SU-DHL-6 (cell line): ENCODE measurements at regions not wholly inside any gene's neighbourhood (a gene's known extent, or its start where the extent isn't known, plus 50 kb on each side); places are given as distances from the start of the nearest gene placed in this dataset.

Source experiments
- H2AFZ ChIP-seq: fragments of 200-600 bp; sonication (generic); 2 replicates; pipeline ENCODE4 v1.6.1; 2014; ENCODE audit warnings: low read depth, mild to moderate bottlenecking, moderate library complexity, mixed read lengths, antibody characterized with exemption, low read length; ENCODE audit not compliant: severe bottlenecking
- H3F3A ChIP-seq: fragments of 200-600 bp; shearing (Covaris generic); 2 replicates; pipeline ENCODE4 v1.6.0; 2016; ENCODE audit warnings: antibody characterized with exemption, mild to moderate bottlenecking; ENCODE audit not compliant: insufficient read depth
- H3K27ac ChIP-seq: fragments of 200-600 bp; sonication (generic); 2 replicates; pipeline ENCODE4 v1.5.1; 2016; ENCODE audit warnings: low read depth, mild to moderate bottlenecking, low read length, moderate library complexity, mixed read lengths
- H3K27me3 ChIP-seq: fragments of 200-600 bp; sonication (generic), shearing (Covaris generic); 2 replicates; pipeline ENCODE4 v1.6.0; 2014; ENCODE audit warnings: mild to moderate bottlenecking, low read length
- H3K36me3 ChIP-seq: fragments of 200-600 bp; sonication (generic); 2 replicates; pipeline ENCODE4 v1.6.1; 2014; ENCODE audit warnings: mild to moderate bottlenecking, low read length, mixed read lengths
- H3K4me2 ChIP-seq: fragments of 300-600, 200-600 bp; shearing (Covaris generic), sonication (generic); 2 replicates; pipeline ENCODE4 v1.6.0; 2014; ENCODE audit warnings: low read length, low read depth, mild to moderate bottlenecking; ENCODE audit not compliant: poor library complexity, severe bottlenecking
- H3K4me3 ChIP-seq: fragments of 200-600 bp; sonication (generic); 2 replicates; pipeline ENCODE4 v1.5.1; 2014; ENCODE audit warnings: antibody characterized with exemption, low read length, mild to moderate bottlenecking, mixed read lengths; ENCODE audit not compliant: insufficient read depth, poor library complexity, severe bottlenecking
- H3K79me2 ChIP-seq: fragments of 200-600 bp; sonication (generic); 2 replicates; pipeline ENCODE4 v1.6.1; 2014; ENCODE audit warnings: mild to moderate bottlenecking, low read length, moderate library complexity; ENCODE audit not compliant: insufficient read depth
- H3K9ac ChIP-seq: fragments of 200-600 bp; sonication (generic); 2 replicates; pipeline ENCODE4 v1.7.0; 2014; ENCODE audit warnings: mild to moderate bottlenecking, low read length
- H3K9me2 ChIP-seq: fragments of 200-600 bp; sonication (generic); replicated peaks from 2 replicates; pipeline ENCODE4 v1.6.1; 2014; ENCODE audit warnings: low read length; ENCODE audit not compliant: insufficient read depth
- H3K9me3 ChIP-seq: fragments of 200-600 bp; sonication (generic); 2 replicates; pipeline ENCODE4 v1.6.1; 2014; ENCODE audit warnings: low read length, mixed read lengths; ENCODE audit not compliant: insufficient read depth
- H4K20me1 ChIP-seq: fragments of 200-600 bp; sonication (generic); 2 replicates; pipeline ENCODE4 v1.6.1; 2014; ENCODE audit warnings: low read depth, mild to moderate bottlenecking, antibody characterized with exemption, low read length, moderate library complexity, mixed read lengths
- EZH2phosphoT487 ChIP-seq: fragments of 200-600 bp; sonication (generic), shearing (Covaris generic); conservative IDR thresholded peaks from 2 replicates; pipeline ENCODE4 v1.6.1; 2018; ENCODE audit warnings: mild to moderate bottlenecking, antibody characterized with exemption, low read length, moderate library complexity, mixed read lengths
- TF ChIP-seq, protein P1 (sequence below): fragments of 200-600 bp; sonication (generic); IDR thresholded peaks from one replicate; pipeline ENCODE4 v1.5.1; 2017; ENCODE audit warnings: antibody characterized with exemption, mild to moderate bottlenecking, low read length, moderate library complexity; ENCODE audit not compliant: insufficient read depth, poor library complexity, severe bottlenecking

DNA sequence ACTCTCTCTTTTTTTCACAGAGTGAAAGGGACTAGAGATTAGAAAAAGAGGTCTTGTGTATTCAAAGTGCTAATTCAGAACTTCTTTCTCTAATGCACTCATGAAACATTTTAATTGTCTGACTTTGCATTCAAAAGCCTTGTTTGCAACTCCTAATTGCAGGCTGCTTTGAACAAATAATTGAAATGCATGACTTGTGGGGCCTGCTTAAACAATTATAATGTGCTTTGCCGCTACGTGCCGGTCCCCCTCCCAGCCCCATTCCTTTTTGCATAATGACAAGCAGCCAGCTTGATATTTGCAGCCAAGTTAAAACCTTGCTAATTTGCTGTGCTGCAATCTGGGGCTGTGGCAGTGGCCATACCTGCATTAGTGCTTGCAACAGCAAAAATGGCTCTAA lies 114.5 kb downstream of the FOXB1 start:
- Histone ChIP-seq H3K9me2 (no peaks in the 10 kb centered on the region), H3K4me3 (no peak overlapping the region), H3K9ac (no peak overlapping the region), H4K20me1 (no peaks in the 10 kb centered on the region), H3F3A (no peaks in the 10 kb centered on the region), H3K27me3 (no peaks in the 10 kb centered on the region), H3K9me3 (no peaks in the 10 kb centered on the region), H3K79me2 (no peaks in the 10 kb centered on the region), H3K36me3 (no peaks in the 10 kb centered on the region), H2AFZ (no peak overlapping the region), H3K27ac (no peak overlapping the region), H3K4me2 (no peak overlapping the region)
- no peak for TF ChIP-seq EZH2phosphoT487
- TF ChIP-seq, protein P1, sequence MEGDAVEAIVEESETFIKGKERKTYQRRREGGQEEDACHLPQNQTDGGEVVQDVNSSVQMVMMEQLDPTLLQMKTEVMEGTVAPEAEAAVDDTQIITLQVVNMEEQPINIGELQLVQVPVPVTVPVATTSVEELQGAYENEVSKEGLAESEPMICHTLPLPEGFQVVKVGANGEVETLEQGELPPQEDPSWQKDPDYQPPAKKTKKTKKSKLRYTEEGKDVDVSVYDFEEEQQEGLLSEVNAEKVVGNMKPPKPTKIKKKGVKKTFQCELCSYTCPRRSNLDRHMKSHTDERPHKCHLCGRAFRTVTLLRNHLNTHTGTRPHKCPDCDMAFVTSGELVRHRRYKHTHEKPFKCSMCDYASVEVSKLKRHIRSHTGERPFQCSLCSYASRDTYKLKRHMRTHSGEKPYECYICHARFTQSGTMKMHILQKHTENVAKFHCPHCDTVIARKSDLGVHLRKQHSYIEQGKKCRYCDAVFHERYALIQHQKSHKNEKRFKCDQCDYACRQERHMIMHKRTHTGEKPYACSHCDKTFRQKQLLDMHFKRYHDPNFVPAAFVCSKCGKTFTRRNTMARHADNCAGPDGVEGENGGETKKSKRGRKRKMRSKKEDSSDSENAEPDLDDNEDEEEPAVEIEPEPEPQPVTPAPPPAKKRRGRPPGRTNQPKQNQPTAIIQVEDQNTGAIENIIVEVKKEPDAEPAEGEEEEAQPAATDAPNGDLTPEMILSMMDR: no peak

DNA sequence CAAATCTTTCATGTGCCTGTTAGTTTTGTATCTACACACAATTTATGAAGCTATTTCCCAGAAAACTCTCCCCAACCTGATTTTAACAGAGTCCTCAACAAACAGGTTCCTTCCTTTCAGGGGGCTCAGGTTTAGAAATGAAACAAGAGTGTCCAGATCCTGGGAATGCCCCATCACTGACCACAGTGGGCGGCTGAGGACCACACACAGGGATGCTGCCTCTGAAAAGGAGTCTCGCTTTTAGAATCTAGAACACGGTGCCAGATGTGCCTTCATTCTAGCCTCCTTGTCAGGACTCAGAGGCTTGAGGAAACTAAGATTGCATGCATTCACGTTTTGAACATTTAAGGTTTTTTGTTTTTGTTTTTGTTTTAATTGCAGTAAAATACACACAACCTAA lies 115.0 kb downstream of the FOXB1 start:
- no peaks in the 10 kb centered on the region for H3K79me2 ChIP-seq
- H3K36me3 ChIP-seq: no peaks in the 10 kb centered on the region
- H3K9me2 ChIP-seq: no peaks in the 10 kb centered on the region
- TF ChIP-seq, protein P1: no peak
- TF ChIP-seq EZH2phosphoT487: no peak
- no peaks in the 10 kb centered on the region for H3K27me3 ChIP-seq
- H3K9me3 ChIP-seq: no peaks in the 10 kb centered on the region
- no peak overlapping the region for H3K4me3 ChIP-seq
- H3K4me2 ChIP-seq: no peak overlapping the region
- H3K27ac ChIP-seq: no peak overlapping the region
- H3F3A ChIP-seq: no peaks in the 10 kb centered on the region
- H3K9ac ChIP-seq: no peak overlapping the region
- no peak overlapping the region for H2AFZ ChIP-seq
- H4K20me1 ChIP-seq: no peaks in the 10 kb centered on the region

DNA sequence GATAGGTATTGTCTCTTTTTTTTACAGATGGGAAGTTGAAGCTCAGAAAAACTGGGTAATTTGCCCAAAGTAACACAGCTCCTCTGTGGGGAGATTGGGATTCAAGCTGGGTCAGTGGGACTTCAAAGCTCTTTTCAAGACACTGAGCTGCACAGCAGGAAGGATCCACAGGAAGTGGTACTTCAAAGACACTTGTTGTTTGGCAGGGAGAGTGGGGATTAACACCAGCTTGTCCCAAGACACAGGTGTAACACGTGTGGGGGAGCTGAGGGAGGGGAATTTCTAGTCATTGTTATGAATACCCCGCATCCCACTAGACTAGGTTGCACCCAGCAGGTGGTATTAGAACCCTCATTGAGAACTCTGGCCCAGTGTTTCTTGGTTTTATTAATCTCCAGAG lies 116.0 kb downstream of the FOXB1 start:
- Histone ChIP-seq H3K9me2 (no peaks in the 10 kb centered on the region), H2AFZ (no peak overlapping the region), H3K79me2 (no peaks in the 10 kb centered on the region), H3K4me2 (no peak overlapping the region), H3K27me3 (no peaks in the 10 kb centered on the region), H3K9ac (no peak overlapping the region), H4K20me1 (no peaks in the 10 kb centered on the region), H3K36me3 (no peaks in the 10 kb centered on the region), H3F3A (no peaks in the 10 kb centered on the region), H3K4me3 (no peak overlapping the region), H3K27ac (no peak overlapping the region), H3K9me3 (no peaks in the 10 kb centered on the region)
- TF ChIP-seq EZH2phosphoT487: no peak
- TF ChIP-seq, protein P1: no peak
